Hepatocyte (in vitro differentiated cells): ENCODE measurements at regions not wholly inside any gene's neighbourhood (a gene's known extent, or its start where the extent isn't known, plus 50 kb on each side); places are given as distances from the start of the nearest gene placed in this dataset.

Experiments used
- DNase-seq: peaks from one replicate; pipeline ENCODE4 v3.0.0-alpha.2; 2016; ENCODE audit warnings: low spot score
- H2AFZ ChIP-seq: fragments of 200-600 bp; sonication (generic); 2 replicates; pipeline ENCODE4 v1.6.0; 2016; ENCODE audit warnings: antibody characterized with exemption, mild to moderate bottlenecking
- H3K27ac ChIP-seq: fragments of 200-600 bp; sonication (generic); 2 replicates; pipeline ENCODE4 v1.5.1; 2016; ENCODE audit warnings: mild to moderate bottlenecking
- H3K27me3 ChIP-seq: fragments of 200-600 bp; sonication (generic); 2 replicates; pipeline ENCODE4 v1.6.1; 2016
- H3K36me3 ChIP-seq: fragments of 200-600 bp; sonication (generic); replicated peaks from 2 replicates; pipeline ENCODE4 v1.5.1; 2016; ENCODE audit warnings: low read depth; ENCODE audit not compliant: insufficient read depth
- H3K4me1 ChIP-seq: fragments of 200-600 bp; sonication (generic); 2 replicates; pipeline ENCODE4 v1.5.1; 2016; ENCODE audit warnings: mild to moderate bottlenecking, moderate library complexity; ENCODE audit not compliant: insufficient read depth
- H3K4me2 ChIP-seq: fragments of 200-600 bp; sonication (generic); 2 replicates; pipeline ENCODE4 v1.6.0; 2016
- H3K4me3 ChIP-seq: fragments of 200-600 bp; sonication (generic); 2 replicates; pipeline ENCODE4 v1.5.1; 2016; ENCODE audit warnings: mild to moderate bottlenecking
- H3K79me2 ChIP-seq: fragments of 200-600 bp; sonication (generic); 2 replicates; pipeline ENCODE4 v1.6.0; 2017; ENCODE audit warnings: mild to moderate bottlenecking
- H3K9me2 ChIP-seq: fragments of 200-600 bp; sonication (generic); replicated peaks from 2 replicates; pipeline ENCODE4 v1.6.0; 2017; ENCODE audit warnings: mild to moderate bottlenecking; ENCODE audit not compliant: insufficient read depth
- H3K9me3 ChIP-seq: fragments of 200-600 bp; sonication (generic); 2 replicates; pipeline ENCODE4 v1.5.1; 2016; ENCODE audit warnings: low read depth, mild to moderate bottlenecking
- H4K20me1 ChIP-seq: fragments of 200-600 bp; sonication (generic); 2 replicates; pipeline ENCODE4 v1.6.0; 2016; ENCODE audit warnings: mild to moderate bottlenecking; ENCODE audit not compliant: insufficient read depth, poor library complexity, severe bottlenecking
- CTCF ChIP-seq: fragments of 200-600 bp; sonication (generic); IDR thresholded peaks from 2 replicates; pipeline ENCODE4 v1.5.1; 2016; ENCODE audit warnings: antibody characterized with exemption, mild to moderate bottlenecking; ENCODE audit not compliant: poor library complexity
- EZH2 ChIP-seq: fragments of 200-600 bp; sonication (generic); IDR thresholded peaks from 2 replicates; pipeline ENCODE4 v1.6.1; 2016; ENCODE audit warnings: antibody characterized with exemption, mild to moderate bottlenecking, borderline replicate concordance
- EZH2phosphoT487 ChIP-seq: fragments of 200-600 bp; sonication (generic); IDR thresholded peaks from one replicate; pipeline ENCODE4 v1.6.1; 2018; ENCODE audit warnings: antibody characterized with exemption, mild to moderate bottlenecking, low read depth, moderate library complexity; ENCODE audit not compliant: unreplicated experiment, severe bottlenecking
- WGBS: methylation state at CpG from one replicate; pipeline ENCODE4 v1.1.6; 2016; ENCODE audit warnings: low lambda C conversion rate; ENCODE audit errors: missing lambda C conversion rate; 5-methylcytosine and 5-hydroxymethylcytosine counted together

GRCh38 chr12:20283482-20283881 lies 84.9 kb upstream of the PDE3A start:
- no peak overlapping the region for H2AFZ ChIP-seq
- no peak overlapping the region for H3K4me3 ChIP-seq
- no peak overlapping the region for H3K4me2 ChIP-seq
- WGBS: 92% methylated on average over 1 of the region's 1 CpG
- no peaks in the 10 kb centered on the region for H3K79me2 ChIP-seq
- no peaks in the 10 kb centered on the region for H3K36me3 ChIP-seq
- no peaks in the 10 kb centered on the region for H4K20me1 ChIP-seq
- no peak overlapping the region for H3K27ac ChIP-seq
- H3K9me2 ChIP-seq: no peaks in the 10 kb centered on the region
- no peaks in the 10 kb centered on the region for H3K4me1 ChIP-seq
- no peak for TF ChIP-seq EZH2phosphoT487
- no peak for TF ChIP-seq CTCF
- TF ChIP-seq EZH2: no peak
- DNase-seq: no peak
- no peaks in the 10 kb centered on the region for H3K27me3 ChIP-seq
- H3K9me3 ChIP-seq: no peaks in the 10 kb centered on the region

- no peaks in the 10 kb centered on the region for H3K79me2 ChIP-seq
- no peaks in the 10 kb centered on the region for H3K36me3 ChIP-seq
- no peak overlapping the region for H3K27ac ChIP-seq
- TF ChIP-seq EZH2 (no peak), CTCF (no peak), EZH2phosphoT487 (no peak)
- H3K27me3 ChIP-seq: no peaks in the 10 kb centered on the region
- H2AFZ ChIP-seq: no peak overlapping the region
- H3K9me3 ChIP-seq: no peaks in the 10 kb centered on the region
- no peaks in the 10 kb centered on the region for H3K9me2 ChIP-seq
- no peak overlapping the region for H3K4me3 ChIP-seq
- H3K4me2 ChIP-seq: no peak overlapping the region
- no peak for DNase-seq
- H4K20me1 ChIP-seq: no peaks in the 10 kb centered on the region
- WGBS: 89% methylated on average over 1 of the region's 1 CpG
- no peaks in the 10 kb centered on the region for H3K4me1 ChIP-seq
Measured at GRCh38 chr12:20289520-20289919, 78.8 kb upstream of the PDE3A start.

- no peak for DNase-seq
- Histone ChIP-seq H3K79me2 (no peaks in the 10 kb centered on the region), H2AFZ (no peak overlapping the region), H3K4me3 (no peak overlapping the region), H3K4me1 (no peaks in the 10 kb centered on the region), H3K27ac (no peak overlapping the region), H3K4me2 (no peak overlapping the region), H3K27me3 (no peaks in the 10 kb centered on the region), H3K36me3 (no peaks in the 10 kb centered on the region), H3K9me2 (no peaks in the 10 kb centered on the region), H4K20me1 (no peaks in the 10 kb centered on the region), H3K9me3 (peaks cover 3% of the 10 kb centered on the region)
- no peak for TF ChIP-seq EZH2
- no peak for TF ChIP-seq EZH2phosphoT487
- TF ChIP-seq CTCF: no peak
- WGBS: 63% methylated on average over 7 of the region's 7 CpGs
Measured at GRCh38 chr12:20300457-20300856, 67.9 kb upstream of the PDE3A start.

GRCh38 chr12:20305470-20305869 lies 62.9 kb upstream of the PDE3A start:
- Histone ChIP-seq H3K27me3 (no peaks in the 10 kb centered on the region), H3K4me2 (no peak overlapping the region), H3K4me1 (no peaks in the 10 kb centered on the region), H3K4me3 (no peak overlapping the region), H3K36me3 (no peaks in the 10 kb centered on the region), H4K20me1 (no peaks in the 10 kb centered on the region), H3K9me3 (peaks cover 5% of the 10 kb centered on the region), H3K79me2 (no peaks in the 10 kb centered on the region), H3K9me2 (no peaks in the 10 kb centered on the region), H3K27ac (no peak overlapping the region), H2AFZ (no peak overlapping the region)
- WGBS: 93% methylated on average over 3 of the region's 3 CpGs
- DNase-seq: no peak
- no peak for TF ChIP-seq EZH2
- no peak for TF ChIP-seq CTCF
- no peak for TF ChIP-seq EZH2phosphoT487
